HG02970 (cell line): ENCODE measurements at regions not wholly inside any gene's neighbourhood (a gene's known extent, or its start where the extent isn't known, plus 50 kb on each side); places are given as distances from the start of the nearest gene placed in this dataset.
"Not testable (repeated sequence)": the region's sequence is repeated elsewhere in the genome, so short reads cannot be mapped to it uniquely, and the experiment has no call there.

Source experiments
- ATAC-seq: cut with Tn5 transposase; IDR thresholded peaks from one replicate; pipeline ENCODE4 v1.9.1; 2021; ENCODE audit warnings: mild to moderate bottlenecking, moderate library complexity, moderate number of reproducible peaks; ENCODE audit not compliant: unreplicated experiment, low FRiP score

DNA sequence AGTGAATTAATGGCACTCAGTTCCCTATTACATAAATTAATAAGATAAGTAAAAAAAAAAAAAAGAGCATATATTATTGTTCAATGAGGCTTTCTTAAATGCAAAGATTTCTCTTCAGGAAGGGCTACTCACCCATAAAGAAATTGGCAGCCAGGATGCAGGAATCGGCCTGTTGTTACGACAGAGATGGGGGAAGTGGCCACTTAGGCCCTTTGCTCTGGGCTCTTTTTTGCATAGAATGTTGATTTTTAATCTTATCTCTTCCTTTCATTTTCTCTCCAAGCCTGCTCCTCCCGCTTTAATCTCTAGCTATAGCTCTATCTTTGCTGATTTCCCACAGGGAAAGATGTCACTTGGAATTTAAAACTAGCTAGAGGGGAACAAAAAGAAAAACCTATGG, 391.8 kb upstream of the CRIM1 start:
- ATAC-seq, result no peak

DNA sequence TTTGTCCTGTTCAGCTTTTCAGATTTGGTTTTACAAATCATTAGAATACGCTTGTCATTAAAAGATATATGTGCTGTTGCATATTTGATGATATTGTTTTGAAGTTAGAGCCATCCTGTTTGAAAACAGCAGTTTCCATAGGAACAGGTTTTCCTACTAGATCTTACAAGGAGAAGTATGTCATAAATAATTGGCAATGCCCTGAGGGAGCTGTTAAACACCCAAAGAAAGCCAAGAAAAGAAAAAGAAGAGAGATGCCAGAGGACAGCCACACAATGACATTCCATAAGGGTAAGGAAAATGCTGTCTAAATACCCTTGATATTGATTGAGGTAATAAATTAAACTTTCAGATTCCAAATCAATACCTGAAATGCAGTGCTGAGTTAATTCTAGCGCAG, 392.2 kb upstream of the CRIM1 start:
- ATAC-seq, result no peak

DNA sequence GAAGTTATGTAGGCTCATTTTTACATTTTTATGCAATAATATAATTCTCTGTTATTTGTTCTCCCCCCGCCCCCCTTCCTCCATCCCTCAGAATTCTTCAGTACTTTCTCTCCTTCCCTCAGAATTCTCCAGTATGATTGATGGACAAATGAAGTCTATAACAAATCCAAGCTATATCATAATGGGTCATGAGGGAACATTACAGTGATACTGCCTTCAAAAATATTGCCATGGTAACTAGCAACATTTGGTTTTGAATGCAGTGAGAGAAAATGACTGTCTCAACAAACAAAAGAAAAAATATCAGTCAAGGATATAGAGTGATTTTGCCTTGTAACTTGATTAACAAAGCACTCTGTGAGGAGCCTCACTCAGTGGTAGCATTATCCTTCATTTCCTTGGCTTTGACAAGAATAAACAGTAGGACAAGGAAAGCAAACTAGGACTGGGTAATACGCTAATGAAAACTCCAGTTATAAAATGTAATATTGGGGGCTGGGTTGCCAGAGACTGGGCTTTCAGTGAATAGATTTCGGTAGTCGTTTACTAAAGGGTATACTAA, 392.9 kb upstream of the CRIM1 start:
- no peak for ATAC-seq

DNA sequence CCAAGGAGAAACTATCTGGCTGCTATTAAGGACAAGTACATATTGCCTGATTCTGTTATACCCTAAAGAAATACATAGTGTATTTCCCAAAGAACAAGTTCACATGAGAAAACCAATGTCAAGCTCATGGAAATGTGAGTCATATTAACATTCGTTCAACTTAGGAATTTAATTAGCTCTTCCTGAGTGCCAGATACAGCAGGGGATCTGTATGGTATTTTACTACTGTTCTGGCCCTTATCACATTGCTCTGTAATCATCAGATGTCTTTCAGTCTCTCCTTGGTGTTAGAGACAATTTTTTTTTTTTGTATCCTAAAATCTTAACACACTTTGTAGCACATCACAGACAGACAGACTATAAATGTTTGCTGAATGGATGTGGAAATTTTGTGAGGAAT, 395.0 kb upstream of the CRIM1 start:
- ATAC-seq, result no peak

DNA sequence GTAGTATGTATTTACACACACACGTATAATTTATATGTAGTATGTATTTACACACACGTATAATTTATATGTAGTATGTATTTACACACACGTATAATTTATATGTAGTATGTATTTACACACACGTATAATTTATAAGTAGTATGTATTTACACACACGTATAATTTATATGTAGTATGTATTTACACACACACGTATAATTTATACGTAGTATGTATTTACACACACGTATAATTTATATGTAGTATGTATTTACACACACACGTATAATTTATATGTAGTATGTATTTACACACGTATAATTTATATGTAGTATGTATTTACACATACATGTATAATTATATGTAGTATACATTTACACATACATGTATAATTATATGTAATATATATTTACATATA, 398.5 kb upstream of the CRIM1 start:
- ATAC-seq, result not testable (repeated sequence)

DNA sequence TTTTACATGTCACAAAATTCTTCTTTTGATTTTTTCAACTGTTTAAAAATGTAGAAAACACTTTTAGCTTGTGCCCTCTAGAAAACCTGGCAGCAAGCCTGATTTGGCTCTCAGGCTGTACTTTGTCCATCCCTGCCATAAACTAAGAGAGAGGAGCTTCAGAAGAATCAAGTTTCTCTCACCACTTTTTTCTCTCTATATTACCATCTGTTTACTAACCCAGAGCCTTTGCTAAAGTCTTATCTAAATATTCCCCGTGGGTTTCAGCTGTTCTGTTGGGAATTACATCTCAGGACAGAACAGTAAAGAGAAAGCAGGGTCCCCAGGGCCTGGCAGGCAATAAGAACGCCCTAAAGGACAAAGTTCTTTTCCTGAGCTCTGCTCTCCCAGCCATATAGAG, 409.1 kb upstream of the CRIM1 start:
- no peak for ATAC-seq

DNA sequence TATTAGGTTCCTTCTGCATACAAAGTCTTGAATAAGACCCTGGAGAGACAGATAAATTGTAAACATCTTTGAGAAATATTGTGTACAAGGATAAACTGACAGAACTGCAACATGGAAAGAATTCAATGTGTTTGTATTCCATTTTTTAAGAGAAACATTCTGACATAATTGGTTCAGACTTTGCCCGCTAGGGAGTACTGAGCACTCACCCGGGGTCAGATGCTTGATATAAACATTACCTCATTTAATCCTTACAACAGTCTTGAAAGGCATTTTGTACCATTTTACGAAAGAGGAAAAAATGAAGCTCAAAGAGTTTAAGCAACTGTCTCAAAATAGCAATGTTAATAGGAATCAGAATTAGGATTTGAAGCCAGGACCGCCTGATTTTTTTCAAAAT, 416.7 kb upstream of the CRIM1 start:
- ATAC-seq, result no peak

DNA sequence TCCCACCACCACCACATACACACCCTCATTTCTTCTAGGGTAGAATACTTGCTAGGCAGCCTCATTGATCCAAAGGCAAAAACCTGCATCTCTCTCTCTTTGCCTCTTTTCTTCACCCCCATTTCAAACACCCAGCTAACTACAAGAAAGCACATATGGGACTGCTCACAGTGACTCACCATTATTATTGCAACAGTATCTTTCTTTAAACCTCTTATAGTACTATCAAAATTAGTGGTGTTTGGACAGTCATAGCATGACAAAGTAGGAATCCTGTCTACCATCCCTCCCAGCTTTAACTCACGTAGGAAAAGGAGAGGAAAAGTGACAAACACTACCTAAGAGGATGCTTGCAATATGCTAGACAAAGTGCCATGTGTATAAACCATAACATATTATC, 422.5 kb upstream of the CRIM1 start:
- ATAC-seq, result no peak

DNA sequence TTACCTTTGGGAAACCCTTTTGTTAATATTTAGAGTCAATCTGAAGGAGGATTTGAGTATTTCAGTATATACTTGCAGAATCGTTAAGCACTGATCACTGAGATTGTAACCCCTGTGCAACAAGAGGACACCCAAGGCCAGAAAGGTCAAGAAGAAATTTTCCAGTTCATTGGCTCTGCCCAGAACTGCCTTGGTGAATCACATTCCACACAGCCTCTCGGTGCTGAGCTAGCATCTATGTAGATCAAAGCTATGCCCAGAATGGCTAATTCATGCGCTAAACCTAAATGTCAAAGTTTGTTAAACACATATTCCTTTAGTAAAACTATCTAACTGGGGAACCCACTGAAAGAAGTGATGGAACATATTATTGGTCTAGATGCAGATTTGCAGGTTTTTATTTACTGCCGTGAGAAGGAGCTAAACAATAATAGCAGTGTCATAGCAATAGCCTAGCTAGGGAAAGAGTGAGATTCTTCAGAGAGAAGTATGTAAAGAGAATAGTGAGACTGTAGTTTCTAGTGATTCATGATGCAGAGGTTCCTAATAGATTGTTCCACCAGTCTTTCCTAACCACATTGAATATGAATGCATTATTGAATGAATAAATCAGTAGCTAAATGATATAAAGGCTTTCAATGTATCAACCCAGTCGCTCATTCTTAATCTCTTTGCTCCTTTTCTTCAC, 423.2 kb upstream of the CRIM1 start:
- no peak for ATAC-seq

DNA sequence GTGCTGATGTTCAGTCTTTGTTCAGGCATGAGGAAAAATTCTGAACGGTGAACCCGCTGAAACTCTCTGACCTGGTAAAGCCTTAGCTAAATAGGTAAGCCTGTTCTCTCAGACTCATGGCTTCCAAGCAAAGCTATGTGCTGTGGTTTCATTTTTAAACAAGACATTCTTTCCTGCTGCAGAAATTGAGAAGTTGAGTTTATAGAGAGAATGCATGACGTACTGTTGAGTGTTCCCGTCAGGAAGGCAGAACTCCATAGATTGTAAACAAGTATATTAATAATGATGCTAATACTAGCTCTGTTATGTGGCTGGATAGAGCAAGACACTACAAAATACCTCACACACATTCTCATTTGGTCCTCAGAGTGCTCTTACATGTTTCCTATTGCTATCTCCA, 424.0 kb upstream of the CRIM1 start:
- no peak for ATAC-seq

DNA sequence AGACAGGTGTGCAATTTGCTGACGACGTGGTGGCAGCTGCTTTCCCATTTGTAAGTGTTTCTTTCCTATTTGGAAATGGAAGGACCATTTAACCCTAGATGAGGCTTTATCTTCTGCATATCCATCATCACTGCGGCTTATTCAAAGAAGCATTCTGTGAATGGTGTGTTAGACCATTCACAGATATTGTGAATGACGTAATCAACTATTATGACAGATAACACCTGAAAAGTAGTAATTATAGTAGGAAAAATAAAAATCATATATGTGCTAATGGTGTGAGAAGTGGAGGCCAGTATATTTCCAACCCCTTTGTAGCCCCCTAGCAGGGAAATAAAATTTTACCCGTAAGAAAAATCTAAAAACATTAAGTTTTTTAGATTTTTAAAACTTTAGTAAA, 424.5 kb upstream of the CRIM1 start:
- ATAC-seq, result no peak

DNA sequence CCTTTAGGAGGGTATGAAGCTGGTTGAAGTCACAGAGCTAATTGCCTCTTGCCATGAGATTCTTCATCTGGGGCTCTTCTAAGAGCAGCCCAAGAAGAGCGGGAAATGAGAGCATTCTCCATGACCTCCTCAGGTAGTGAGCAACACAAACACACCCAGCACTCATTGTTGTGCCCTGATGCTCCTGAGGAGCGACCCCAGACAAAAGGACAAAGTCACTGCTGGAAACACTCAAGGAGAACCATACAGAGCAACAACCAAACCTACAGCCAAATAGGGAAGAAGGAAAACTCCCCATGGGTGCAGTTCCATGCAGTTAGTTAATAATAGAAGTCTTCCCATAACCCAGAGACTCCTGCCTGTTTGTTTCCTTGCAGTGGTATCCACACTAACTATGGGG, 426.0 kb upstream of the CRIM1 start:
- ATAC-seq, result no peak

DNA sequence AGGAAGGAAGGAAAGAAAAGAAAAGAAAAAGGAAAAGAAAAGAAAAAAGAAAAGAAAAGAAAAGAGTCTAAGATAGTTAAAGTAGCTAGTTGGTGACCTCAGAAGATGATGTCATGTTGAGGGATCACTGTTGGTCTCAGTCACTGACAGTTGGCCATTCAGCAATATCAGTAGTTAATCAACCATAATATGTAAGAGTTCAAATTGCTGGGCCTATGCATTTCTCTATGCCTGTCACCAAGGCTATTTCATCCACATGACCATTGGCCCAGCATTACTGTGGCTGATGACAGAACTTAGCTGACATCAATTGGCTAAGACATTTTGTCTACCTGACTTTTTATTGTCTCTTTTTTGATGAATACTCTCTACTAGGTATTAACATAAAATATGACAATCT, 435.5 kb upstream of the CRIM1 start:
- ATAC-seq, result no peak

DNA sequence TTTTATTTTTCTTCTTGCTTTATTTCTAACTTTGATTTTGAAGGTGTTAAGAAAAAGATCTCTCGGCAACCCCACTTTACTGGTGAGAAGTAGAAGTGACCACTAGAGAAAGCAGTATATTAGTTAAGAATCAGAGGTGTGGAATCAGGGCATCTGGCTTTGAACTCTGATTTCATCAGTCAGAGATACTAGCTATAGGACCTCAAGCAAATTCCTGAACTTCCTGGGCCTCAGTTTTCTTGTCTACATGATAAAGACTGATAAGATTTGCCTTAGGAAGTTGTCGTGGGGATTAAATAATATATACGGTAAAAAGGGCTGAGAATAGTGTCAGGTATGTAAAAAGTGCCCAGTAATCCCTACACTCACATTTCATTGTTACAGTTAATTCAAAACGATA, 440.3 kb upstream of the CRIM1 start:
- ATAC-seq, result no peak

DNA sequence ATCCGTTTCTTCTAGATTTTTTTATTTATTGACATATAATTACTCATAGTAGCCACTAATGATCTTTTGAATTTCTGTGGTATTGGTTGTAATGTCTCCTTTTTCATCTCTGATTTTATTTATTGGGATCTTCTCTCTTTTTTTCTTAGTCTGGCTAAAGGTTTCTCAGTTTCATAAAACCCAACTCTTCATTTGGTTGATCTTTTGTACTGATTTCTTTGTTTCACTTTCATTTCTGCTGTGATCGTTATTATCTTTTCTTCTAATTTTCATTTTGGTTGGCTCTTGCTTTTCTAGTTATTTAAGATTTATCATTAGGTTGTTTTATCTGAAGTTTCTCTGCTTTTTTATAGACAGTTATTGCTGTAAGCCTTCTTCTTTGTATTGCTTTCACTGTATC, 463.6 kb upstream of the CRIM1 start:
- ATAC-seq, result no peak

DNA sequence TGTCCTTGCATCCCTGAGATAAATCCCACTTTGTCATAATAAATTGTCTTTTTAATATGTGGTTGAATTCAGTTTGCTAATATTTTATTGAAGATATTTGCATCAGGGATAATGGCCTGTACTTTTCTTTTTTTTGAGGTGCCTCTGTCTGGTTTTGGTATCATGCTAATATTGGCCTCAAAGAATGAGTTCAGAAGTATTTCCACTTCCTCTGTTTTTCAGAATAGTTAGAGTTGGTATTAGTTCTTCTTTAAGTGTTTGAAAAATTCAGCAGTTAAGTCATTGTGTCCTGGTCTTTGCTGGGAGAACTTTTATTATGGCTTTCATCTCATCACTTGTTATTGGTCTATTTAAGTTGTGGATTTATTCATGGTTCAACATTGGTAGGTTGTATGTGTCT, 464.1 kb upstream of the CRIM1 start:
- ATAC-seq, result no peak

DNA sequence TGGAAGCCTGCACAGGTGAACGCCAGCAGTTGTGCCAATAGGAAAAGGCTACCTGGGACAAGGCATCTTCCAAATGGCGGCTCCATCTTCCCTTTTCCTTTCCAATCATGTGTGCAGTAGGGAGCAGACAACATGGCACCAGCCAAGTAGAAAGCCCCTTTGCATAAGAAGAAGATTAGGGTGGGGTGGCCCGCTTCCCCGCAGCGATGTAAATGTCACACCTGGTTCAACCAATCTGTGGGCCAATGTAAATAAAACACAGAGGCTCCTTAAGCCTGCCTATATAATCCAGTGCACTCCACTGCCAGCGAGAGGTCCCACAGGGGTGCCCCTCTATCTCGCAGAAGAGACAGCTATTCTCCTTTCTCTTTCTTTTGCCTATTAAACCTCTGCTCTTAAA, 468.4 kb upstream of the CRIM1 start:
- ATAC-seq, result no peak

DNA sequence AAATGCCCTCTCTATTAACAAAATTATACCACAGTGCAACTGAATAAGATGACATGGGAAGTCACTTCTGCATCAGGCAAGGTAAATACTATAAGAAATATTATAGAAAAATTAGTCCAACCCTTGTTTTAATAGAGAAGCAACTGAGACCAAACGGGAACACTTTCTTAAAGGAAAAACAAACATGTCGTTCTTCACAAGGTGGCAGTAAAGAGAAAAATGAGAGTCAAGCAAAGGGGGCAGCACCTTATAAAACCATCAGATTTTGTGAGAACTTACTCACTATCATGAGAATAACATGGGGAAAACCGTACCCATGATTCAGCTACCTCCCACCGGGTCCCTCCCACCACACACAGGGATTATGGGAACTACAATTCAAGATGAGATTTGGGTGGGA, 481.7 kb upstream of the CRIM1 start:
- ATAC-seq, result no peak

DNA sequence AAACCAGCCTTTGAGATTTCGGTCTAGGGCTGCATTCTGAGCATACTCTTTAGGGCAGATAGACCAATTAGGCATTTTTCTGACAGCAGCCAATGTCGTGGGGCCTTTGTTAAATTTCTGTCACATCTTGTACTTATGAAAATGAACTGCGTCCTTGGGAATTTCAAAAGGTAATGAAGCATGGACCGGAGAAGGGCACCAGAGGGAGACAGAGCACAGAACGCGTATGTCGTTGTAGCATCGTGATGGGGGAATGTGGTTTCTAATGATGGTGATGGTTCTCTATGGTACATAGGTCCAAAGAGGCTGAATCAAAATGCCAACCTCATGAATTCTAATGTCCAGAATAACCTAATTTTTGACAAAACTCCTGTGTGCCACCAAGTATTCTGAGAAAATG, 483.9 kb upstream of the CRIM1 start:
- ATAC-seq, result no peak

DNA sequence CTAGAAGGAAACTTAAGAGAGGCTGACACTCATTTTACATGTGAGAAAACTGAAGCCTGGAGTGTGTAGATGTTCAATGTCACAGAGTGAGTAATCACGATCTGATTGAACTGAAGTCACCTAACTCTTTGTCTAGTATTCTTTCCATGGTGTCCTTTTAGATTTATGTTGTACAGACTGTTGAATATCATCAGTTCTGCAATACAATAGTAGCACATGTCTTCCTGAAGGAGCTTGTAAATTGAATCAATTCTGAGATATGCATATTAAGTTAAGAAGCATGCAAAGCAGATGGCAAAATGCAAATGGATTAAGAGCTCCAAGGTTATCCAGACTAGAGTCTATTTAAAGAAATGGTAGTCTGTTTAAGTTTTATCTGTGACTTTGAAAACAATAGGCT, 484.9 kb upstream of the CRIM1 start:
- ATAC-seq, result no peak

DNA sequence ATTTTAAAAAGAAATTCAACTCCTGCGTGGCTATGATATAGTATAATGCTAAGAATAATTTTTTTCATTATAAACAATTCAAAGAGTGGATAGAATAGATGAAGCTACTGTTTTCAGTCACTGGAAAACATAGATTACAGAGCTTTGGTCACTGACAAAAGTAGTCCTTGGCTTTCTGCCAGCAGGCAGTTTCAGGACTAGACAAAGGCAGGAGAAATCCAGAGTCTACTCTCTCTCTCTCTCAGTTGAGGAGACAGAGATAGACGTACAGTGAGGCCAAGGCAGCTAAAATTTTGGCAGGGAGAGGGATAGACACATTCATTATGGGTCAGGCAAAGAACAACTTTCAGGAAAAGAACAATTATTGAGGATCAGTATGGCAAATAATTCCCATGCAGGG, 491.4 kb upstream of the CRIM1 start:
- no peak for ATAC-seq

DNA sequence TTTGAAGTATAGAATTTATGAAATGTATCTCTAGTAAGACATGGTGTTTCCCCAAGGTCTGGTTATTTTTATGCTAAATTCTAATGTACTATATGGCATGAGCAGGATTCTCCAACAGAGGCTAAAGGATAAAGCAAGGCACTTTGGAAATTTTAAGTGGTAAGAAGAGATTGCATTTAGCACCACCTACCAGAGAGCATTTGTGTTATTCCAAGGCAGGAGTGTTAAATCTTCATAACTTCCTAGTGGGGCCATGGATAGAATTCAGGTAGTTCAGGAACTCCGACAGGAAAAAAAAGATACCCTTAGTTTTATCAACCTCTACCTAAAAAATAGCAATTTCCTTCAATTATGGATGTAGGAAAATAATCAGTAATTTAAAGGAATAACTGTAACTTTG, 497.4 kb upstream of the CRIM1 start:
- ATAC-seq, result no peak

DNA sequence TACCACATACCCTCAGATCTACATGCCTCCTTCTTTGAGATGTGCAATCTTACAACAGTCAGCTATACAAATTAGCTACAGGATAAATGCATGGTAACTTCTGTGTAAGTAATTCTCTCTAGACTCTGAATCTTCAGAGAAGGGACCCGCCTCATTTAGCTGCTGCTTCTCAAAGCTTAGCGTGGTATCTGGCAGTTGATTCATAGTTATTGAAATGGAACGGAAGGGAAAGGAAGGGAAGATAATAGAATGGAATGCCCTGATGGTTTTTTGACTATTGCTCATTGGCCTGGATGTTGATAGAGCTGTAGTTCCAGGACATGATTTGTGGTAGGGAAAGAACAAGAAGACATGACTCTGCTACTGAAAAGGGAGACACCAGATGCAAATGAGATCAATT, 498.1 kb upstream of the CRIM1 start:
- no peak for ATAC-seq
